Mammary epithelial cell (primary cell): ENCODE measurements at regions not wholly inside any gene's neighbourhood (a gene's known extent, or its start where the extent isn't known, plus 50 kb on each side); places are given as distances from the start of the nearest gene placed in this dataset.

ENCODE experiments used
- EZH2 ChIP-seq: IDR thresholded peaks from 2 replicates; pipeline ENCODE4 v1.6.1; 2012; ENCODE audit warnings: low read length, inconsistent platforms, borderline replicate concordance
- TF ChIP-seq, protein P1 (sequence below), 2 donors: IDR thresholded peaks in 1 of 2; conservative IDR thresholded peaks in 1 of 2; 2 replicates each; pipeline ENCODE4 v1.5.1; 2011 to 2012; ENCODE audit warnings: inconsistent platforms in 2 of 2, low read length in 2 of 2, mild to moderate bottlenecking in 2 of 2, control low read depth in 1 of 2, low read depth in 1 of 2; ENCODE audit not compliant: insufficient read depth in 1 of 2; ENCODE audit errors: extremely low read depth in 1 of 2

DNA sequence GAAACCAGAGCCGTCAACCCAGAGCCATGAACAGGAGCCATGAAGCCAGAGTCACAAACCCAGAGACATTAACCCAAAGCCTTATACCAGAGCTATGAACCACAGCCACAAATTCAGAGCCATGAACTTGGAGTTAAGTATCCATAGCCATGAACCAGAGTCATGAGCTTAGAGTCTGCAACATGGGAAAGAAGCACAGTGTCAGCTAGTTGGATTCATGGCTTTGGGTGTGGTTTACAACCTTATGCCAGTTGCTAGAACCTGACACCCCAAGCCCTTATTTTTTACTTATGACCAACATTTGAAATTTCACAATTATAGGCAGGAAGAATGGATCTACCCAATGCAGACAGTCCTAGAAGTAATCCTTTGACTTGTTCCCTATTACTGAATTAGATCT lies 128.9 kb upstream of the FAM78B start:
- TF ChIP-seq, protein P1, sequence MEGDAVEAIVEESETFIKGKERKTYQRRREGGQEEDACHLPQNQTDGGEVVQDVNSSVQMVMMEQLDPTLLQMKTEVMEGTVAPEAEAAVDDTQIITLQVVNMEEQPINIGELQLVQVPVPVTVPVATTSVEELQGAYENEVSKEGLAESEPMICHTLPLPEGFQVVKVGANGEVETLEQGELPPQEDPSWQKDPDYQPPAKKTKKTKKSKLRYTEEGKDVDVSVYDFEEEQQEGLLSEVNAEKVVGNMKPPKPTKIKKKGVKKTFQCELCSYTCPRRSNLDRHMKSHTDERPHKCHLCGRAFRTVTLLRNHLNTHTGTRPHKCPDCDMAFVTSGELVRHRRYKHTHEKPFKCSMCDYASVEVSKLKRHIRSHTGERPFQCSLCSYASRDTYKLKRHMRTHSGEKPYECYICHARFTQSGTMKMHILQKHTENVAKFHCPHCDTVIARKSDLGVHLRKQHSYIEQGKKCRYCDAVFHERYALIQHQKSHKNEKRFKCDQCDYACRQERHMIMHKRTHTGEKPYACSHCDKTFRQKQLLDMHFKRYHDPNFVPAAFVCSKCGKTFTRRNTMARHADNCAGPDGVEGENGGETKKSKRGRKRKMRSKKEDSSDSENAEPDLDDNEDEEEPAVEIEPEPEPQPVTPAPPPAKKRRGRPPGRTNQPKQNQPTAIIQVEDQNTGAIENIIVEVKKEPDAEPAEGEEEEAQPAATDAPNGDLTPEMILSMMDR (conservative IDR thresholded peaks at IDR 0.05 in 1 of 2, IDR thresholded peaks at IDR 0.05 in 1 of 2; ENCODE audit: extremely low read depth in 1 of 2, insufficient read depth in 1 of 2, low read depth in 1 of 2, low read length in 2 of 2): no peak
- TF ChIP-seq EZH2: no peak
